H1 (cell line): ENCODE measurements at regions not wholly inside any gene's neighbourhood (a gene's known extent, or its start where the extent isn't known, plus 50 kb on each side); places are given as distances from the start of the nearest gene placed in this dataset.

Source experiments
- CTCF ChIA-PET: fragments of 300-600 bp; sonication (Branson Sonifier 250); formaldehyde crosslinking; loops from one replicate; lab custom pipeline; 2021; ENCODE audit not compliant: partially characterized antibody; lab: Charles Lee
- POLR2A ChIA-PET: fragments of 300-600 bp; sonication (Branson Sonifier 250); formaldehyde crosslinking; loops from one replicate; lab custom pipeline; 2021; ENCODE audit warnings: inconsistent platforms; ENCODE audit not compliant: partially characterized antibody; lab: Charles Lee
- DNase-seq, 2 experiments: peaks; one replicate each; pipeline versions ENCODE4 v3.0.0 to v3.0.0-alpha.2; 2010 to 2022; ENCODE audit warnings: low spot score in 2 of 2, low read depth in 1 of 2, mixed read lengths in 1 of 2
- FAIRE-seq: peaks from 2 replicates; lab custom pipeline; 2011; peaks lifted over from hg19 to GRCh38; lab: Jason Lieb, UNC
- H2AFZ ChIP-seq: 2 replicates; pipeline ENCODE4 v1.8.1; 2012; ENCODE audit warnings: low read length, inconsistent platforms
- H2AK5ac ChIP-seq: 2 replicates; pipeline ENCODE4 v1.6.1; 2013; ENCODE audit warnings: low read depth, low read length
- H2BK120ac ChIP-seq: replicated peaks from 2 replicates; pipeline ENCODE3; 2013; ENCODE audit warnings: low read depth, low read length, inconsistent platforms
- H2BK12ac ChIP-seq: 2 replicates; pipeline ENCODE4 v1.6.1; 2013; ENCODE audit warnings: low read depth, low read length
- H2BK15ac ChIP-seq: 2 replicates; pipeline ENCODE4 v1.6.1; 2013; ENCODE audit warnings: low read length
- H2BK20ac ChIP-seq: 2 replicates; pipeline ENCODE4 v1.6.1; 2013; ENCODE audit warnings: low read length
- H2BK5ac ChIP-seq: 2 replicates; pipeline ENCODE4 v1.6.1; 2013; ENCODE audit warnings: low read depth, low read length
- H3K14ac ChIP-seq: 2 replicates; pipeline ENCODE4 v1.6.1; 2013; ENCODE audit warnings: inconsistent platforms; ENCODE audit not compliant: insufficient read length
- H3K18ac ChIP-seq: 2 replicates; pipeline ENCODE4 v1.6.1; 2013; ENCODE audit warnings: low read length; ENCODE audit errors: extremely low read depth
- H3K23ac ChIP-seq: 2 replicates; pipeline ENCODE4 v1.6.1; 2013; ENCODE audit warnings: inconsistent platforms; ENCODE audit not compliant: insufficient read length
- H3K23me2 ChIP-seq: 2 replicates; pipeline ENCODE4 v1.6.1; 2013; ENCODE audit warnings: low read depth, low read length
- H3K27ac ChIP-seq: 2 replicates; pipeline ENCODE4 v1.6.1; 2011; ENCODE audit warnings: low read depth, low read length, inconsistent platforms
- H3K27me3 ChIP-seq, 4 experiments: replicated peaks in 1 of 4; 1 replicate in 1 of 4; 2 replicates in 3 of 4; pipeline versions ENCODE4 v1.6.1 to v1.8.1; 2011 to 2013; ENCODE audit warnings: low read length in 3 of 4, mild to moderate bottlenecking in 3 of 4, inconsistent platforms in 2 of 4, mixed read lengths in 2 of 4, moderate library complexity in 1 of 4; ENCODE audit not compliant: control insufficient read depth in 3 of 4, insufficient read depth in 3 of 4; ENCODE audit errors: extremely low read depth in 1 of 4
- H3K36me3 ChIP-seq, 4 experiments: 2 replicates each; pipeline versions ENCODE4 v1.6.1 to v1.8.1; 2011 to 2013; ENCODE audit warnings: mild to moderate bottlenecking in 4 of 4, low read length in 3 of 4, moderate library complexity in 2 of 4, control low read depth in 1 of 4, inconsistent platforms in 1 of 4; ENCODE audit not compliant: insufficient read depth in 4 of 4, control insufficient read depth in 2 of 4
- H3K4ac ChIP-seq: replicated peaks from 2 replicates; pipeline ENCODE3; 2013; ENCODE audit warnings: low read length, low read depth, mixed read lengths, inconsistent platforms; ENCODE audit not compliant: insufficient read length
- H3K4me1 ChIP-seq, 4 experiments: replicated peaks in 1 of 4; 1 replicate in 1 of 4; 2 replicates in 3 of 4; pipeline versions ENCODE4 v1.6.1 to v1.8.1; 2011 to 2013; ENCODE audit warnings: low read length in 3 of 4, inconsistent platforms in 2 of 4, mixed read lengths in 1 of 4; ENCODE audit not compliant: insufficient read depth in 4 of 4, control insufficient read depth in 3 of 4
- H3K4me2 ChIP-seq, 2 experiments: 2 replicates each; pipeline versions ENCODE4 v1.6.1 to v1.8.1; 2011 to 2013; ENCODE audit warnings: low read depth in 2 of 2, low read length in 2 of 2, control low read depth in 1 of 2, inconsistent platforms in 1 of 2, mild to moderate bottlenecking in 1 of 2; ENCODE audit not compliant: insufficient read depth in 1 of 2
- H3K4me3 ChIP-seq, 4 experiments: fragments of 200-600, 300-600 bp in 1 of 4; sonication (generic), shearing (Covaris generic), sonication (Bioruptor Twin) in 1 of 4; 2 replicates each; pipeline versions ENCODE4 v1.5.1 to v1.8.1; 2011 to 2016; ENCODE audit warnings: low read length in 4 of 4, low read depth in 3 of 4, control low read depth in 2 of 4, inconsistent platforms in 2 of 4, mild to moderate bottlenecking in 2 of 4, mixed read lengths in 1 of 4, moderate library complexity in 1 of 4; ENCODE audit not compliant: insufficient read depth in 2 of 4; ENCODE audit errors: extremely low read depth in 1 of 4
- H3K56ac ChIP-seq: replicated peaks from 2 replicates; pipeline ENCODE3; 2013; ENCODE audit warnings: low read depth, mild to moderate bottlenecking, mixed read lengths, low read length, inconsistent platforms; ENCODE audit not compliant: insufficient read length
- H3K79me1 ChIP-seq: 2 replicates; pipeline ENCODE4 v1.6.1; 2013; ENCODE audit warnings: low read depth, low read length, control low read depth
- H3K79me2 ChIP-seq, 2 experiments: 2 replicates each; pipeline versions ENCODE4 v1.6.1 to v1.8.1; 2012 to 2013; ENCODE audit warnings: low read length in 2 of 2, mild to moderate bottlenecking in 2 of 2, inconsistent platforms in 1 of 2; ENCODE audit not compliant: insufficient read depth in 2 of 2, control insufficient read depth in 1 of 2
- H3K9ac ChIP-seq, 4 experiments: replicated peaks in 1 of 4; 1 replicate in 1 of 4; 2 replicates in 3 of 4; pipeline versions ENCODE4 v1.6.1 to v1.8.1; 2011 to 2013; ENCODE audit warnings: low read depth in 3 of 4, low read length in 3 of 4, control low read depth in 2 of 4, mild to moderate bottlenecking in 2 of 4, moderate library complexity in 2 of 4, inconsistent platforms in 1 of 4; ENCODE audit errors: extremely low read depth in 1 of 4
- H3K9me3 ChIP-seq, 2 experiments: 2 replicates each; pipeline versions ENCODE4 v1.6.1 to v1.8.1; 2012 to 2013; ENCODE audit warnings: mild to moderate bottlenecking in 2 of 2, moderate library complexity in 2 of 2, control low read depth in 1 of 2, inconsistent platforms in 1 of 2, low read depth in 1 of 2, low read length in 1 of 2, mixed read lengths in 1 of 2; ENCODE audit not compliant: insufficient read depth in 2 of 2
- H4K20me1 ChIP-seq, 2 experiments: replicated peaks in 1 of 2; 2 replicates each; pipeline versions ENCODE3 to v1.8.1; 2011 to 2013; ENCODE audit warnings: inconsistent platforms in 2 of 2, low read length in 2 of 2, mild to moderate bottlenecking in 1 of 2; ENCODE audit not compliant: insufficient read depth in 2 of 2, control insufficient read depth in 1 of 2
- H4K5ac ChIP-seq: 2 replicates; pipeline ENCODE4 v1.6.1; 2013; ENCODE audit warnings: low read length, low read depth, mixed read lengths, inconsistent platforms; ENCODE audit not compliant: insufficient read length
- H4K8ac ChIP-seq: 2 replicates; pipeline ENCODE4 v1.8.0; 2013; ENCODE audit warnings: mild to moderate bottlenecking, moderate library complexity, low read length, inconsistent platforms; ENCODE audit not compliant: insufficient read depth; ENCODE audit errors: extremely low read depth
- H4K91ac ChIP-seq: replicated peaks from 2 replicates; pipeline ENCODE3; 2013; ENCODE audit warnings: low read length, mixed read lengths, inconsistent platforms; ENCODE audit not compliant: insufficient read length
- ASH2L ChIP-seq: fragments of 200-600, 300-600 bp; sonication (generic); IDR thresholded peaks from one replicate; pipeline ENCODE4 v1.7.1; 2017; ENCODE audit warnings: low read length
- BACH1 ChIP-seq: IDR thresholded peaks from 2 replicates; pipeline ENCODE4 v1.6.1; 2012; ENCODE audit warnings: low read length, improper control_type of control experiment
- CBX5 ChIP-seq: fragments of 300-800, 300-1000 bp; sonication (generic); IDR thresholded peaks from 2 replicates; pipeline ENCODE4 v1.7.1; 2016; ENCODE audit warnings: antibody characterized with exemption, low read length, low read depth
- CTBP2 ChIP-seq: IDR thresholded peaks from 2 replicates; pipeline ENCODE4 v1.7.0; 2011; ENCODE audit warnings: borderline replicate concordance, mild to moderate bottlenecking, moderate library complexity, mixed read lengths, low read length; ENCODE audit not compliant: insufficient read depth, insufficient read length
- POLR2A ChIP-seq, 2 experiments: IDR thresholded peaks; 1 replicate in 1 of 2; 2 replicates in 1 of 2; pipeline ENCODE4 v1.6.1; 2011; ENCODE audit warnings: low read depth in 2 of 2, low read length in 2 of 2, mild to moderate bottlenecking in 2 of 2; ENCODE audit errors: control extremely low read depth in 1 of 2
- RFX5 ChIP-seq: IDR thresholded peaks from 2 replicates; pipeline ENCODE4 v1.6.1; 2011; ENCODE audit warnings: low read depth, low read length, improper control_type of control experiment, borderline replicate concordance
- SIX5 ChIP-seq: IDR thresholded peaks from 2 replicates; pipeline ENCODE4 v1.6.1; 2011; ENCODE audit warnings: mild to moderate bottlenecking, low read depth, low read length
- SP2 ChIP-seq: IDR thresholded peaks from 2 replicates; pipeline ENCODE4 v1.6.1; 2012; ENCODE audit warnings: mild to moderate bottlenecking, low read length, inconsistent platforms
- TAF1 ChIP-seq: IDR thresholded peaks from 2 replicates; pipeline ENCODE4 v1.6.1; 2011; ENCODE audit warnings: mild to moderate bottlenecking, low read depth, low read length
- TEAD4 ChIP-seq: IDR thresholded peaks from 2 replicates; pipeline ENCODE4 v1.6.1; 2012; ENCODE audit warnings: low read depth, low read length, inconsistent platforms, mixed read lengths
- USF2 ChIP-seq: IDR thresholded peaks from 2 replicates; pipeline ENCODE4 v1.6.1; 2011; ENCODE audit warnings: low read length, improper control_type of control experiment
- WGBS, 2 experiments: shearing (Covaris generic) in 1 of 2; methylation state at CpG; one replicate each; pipeline versions ENCODE4 v1.1.6 to v1.1.7; 2013 to 2015; ENCODE audit warnings: low lambda C conversion rate in 2 of 2, mixed read lengths in 2 of 2, inconsistent platforms in 1 of 2, low coverage in 1 of 2, missing lambda C conversion rate in 1 of 2; ENCODE audit not compliant: insufficient replicate concordance in 2 of 2, insufficient coverage in 1 of 2, insufficient read length in 1 of 2; ENCODE audit errors: extremely low coverage in 1 of 2, missing lambda C conversion rate in 1 of 2; 5-methylcytosine and 5-hydroxymethylcytosine counted together

- Histone ChIP-seq H2BK15ac (peak overlapping the region; percentile 83; the same call in 1 of the 2 replicates), H3K4ac (peak overlapping the region; percentile 96), H3K23ac (no peak overlapping the region), H3K36me3 (no peaks in the 10 kb centered on the region), H3K27ac (no peak overlapping the region), H3K9me3 (no peaks in the 10 kb centered on the region), H3K14ac (no peak overlapping the region), H4K20me1 (no peaks in the 10 kb centered on the region), H2BK120ac (no peak overlapping the region), H2AK5ac (no peak overlapping the region), H3K56ac (no peak overlapping the region), H3K79me1 (no peaks in the 10 kb centered on the region), H3K27me3 (no peaks in the 10 kb centered on the region), H4K5ac (peak overlapping the region; percentile 45), H3K4me3 (no peak overlapping the region), H3K4me1 (peaks cover 26 to 38% (median 31%) of the 10 kb centered on the region in 4 experiments), H4K8ac (peak overlapping the region; percentile 93), H2AFZ (no peak overlapping the region), H2BK12ac (peak overlapping the region; percentile 92; the same call in 1 of the 2 replicates), H2BK20ac (peak overlapping the region; percentile 87; the same call in 1 of the 2 replicates), H3K23me2 (peaks cover 3% of the 10 kb centered on the region), H4K91ac (peak overlapping the region; percentile 95), H3K4me2 (no peak overlapping the region), H3K18ac (peak overlapping the region; percentile 85), H2BK5ac (peak overlapping the region; percentile 92; the same call in 1 of the 2 replicates), H3K9ac (no peak overlapping the region), H3K79me2 (no peaks in the 10 kb centered on the region)
- ChIA-PET POLR2A (interaction anchor here (1.0 to 4.6 kb wide), 9 partner anchors 8 to 80 kb away, joined by 3 to 29 read pairs (median 4); partner anchors contain the start of gene IRF2BPL), CTCF (interaction anchor here (0.6 to 5.6 kb wide), 17 partner anchors 8 to 141 kb away, joined by 3 to 108 read pairs (median 4); no protein-coding TSS in a partner anchor)
- WGBS, 2 experiments: 92% methylated on average over 9 of the region's 10 CpGs; no CpG with 5 or more reads in 1 of the 2 experiments
- no peak for DNase-seq
- no peak for FAIRE-seq
- TF ChIP-seq SIX5: no peak
- no peak for TF ChIP-seq TAF1
- no peak for TF ChIP-seq SP2
- TF ChIP-seq BACH1: no peak
- no peak for TF ChIP-seq TEAD4
- no peak for TF ChIP-seq CBX5
- no peak for TF ChIP-seq POLR2A (IDR thresholded peaks at IDR 0.05; ENCODE audit: control extremely low read depth in 1 of 2, low read depth in 2 of 2, low read length in 2 of 2)
- TF ChIP-seq USF2: no peak
- no peak for TF ChIP-seq CTBP2
- TF ChIP-seq ASH2L: no peak
- TF ChIP-seq RFX5: no peak
Measured at GRCh38 chr14:76953311-76953945, 75.1 kb downstream of the IRF2BPL start.
